ENCODE measurements at regions not wholly inside any gene's neighbourhood (a gene's known extent, or its start where the extent isn't known, plus 50 kb on each side); places are given as distances from the start of the nearest gene placed in this dataset.

DNA sequence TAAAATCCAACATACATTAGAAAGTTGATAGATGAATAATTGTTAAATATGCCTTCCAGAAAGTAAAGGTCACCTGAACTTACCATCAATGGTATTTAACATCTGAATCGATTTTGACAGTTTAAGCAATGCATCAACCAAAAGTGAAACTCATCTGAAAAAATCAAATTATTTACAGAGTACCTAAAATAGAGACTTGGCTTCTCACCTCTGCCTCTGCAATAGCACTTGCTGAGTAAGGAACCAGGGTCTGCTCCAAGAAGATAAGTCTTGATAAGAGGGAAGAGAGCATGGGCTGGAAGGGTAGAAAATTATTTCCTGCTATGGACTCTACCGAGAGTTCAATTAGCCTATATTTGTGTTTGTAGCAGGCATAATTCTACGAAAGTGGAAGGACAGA is 868.3 kb downstream of the STIM2 start:
- no peak for ATAC-seq
- no peak for TF ChIP-seq CTCF (IDR thresholded peaks at IDR 0.05)
- no peak for TF ChIP-seq POLR2A (IDR thresholded peaks at IDR 0.05)
- Histone ChIP-seq H3K4me3 (no peak overlapping the region), H3K27ac (no peak overlapping the region), H3K4me1 (no peaks in the 10 kb centered on the region), H3K9me3 (no peaks in the 10 kb centered on the region), H3K36me3 (replicated peaks in 1 of 2; ENCODE audit: insufficient read depth in 1 of 2, low read depth in 2 of 2) (no peaks in the 10 kb centered on the region), H3K27me3 (no peaks in the 10 kb centered on the region)
- intact Hi-C loops (cut with DNase I), result no loop called here
- no peak for DNase-seq
- WGBS, 2 donors, result 48 to 59% methylated on average over 3 of the region's 3 CpGs

DNA sequence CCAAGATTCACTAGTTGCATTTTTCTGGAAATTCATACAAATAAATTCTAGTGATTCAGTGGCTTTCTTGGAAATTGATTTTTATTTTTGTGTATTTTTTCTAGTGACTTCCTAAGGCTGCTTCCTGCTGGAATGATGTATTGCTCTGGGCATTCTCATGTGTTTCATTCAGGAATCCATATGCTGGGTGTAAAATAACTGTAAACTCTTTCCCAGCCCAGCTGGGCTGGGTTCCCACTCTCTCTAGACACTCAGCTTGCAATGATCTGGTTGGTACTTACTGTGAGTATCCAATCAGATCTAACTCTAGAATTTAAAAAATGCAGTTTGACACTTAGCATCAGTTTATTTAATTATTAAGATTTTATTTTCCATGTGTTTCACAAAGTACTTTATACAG is 882.2 kb downstream of the STIM2 start:
- no peaks in the 10 kb centered on the region for H3K4me1 ChIP-seq
- H3K9me3 ChIP-seq, result no peaks in the 10 kb centered on the region
- no peaks in the 10 kb centered on the region for H3K36me3 ChIP-seq (replicated peaks in 1 of 2; ENCODE audit: insufficient read depth in 1 of 2, low read depth in 2 of 2)
- ATAC-seq (no peak), DNase-seq (no peak)
- no peaks in the 10 kb centered on the region for H3K27me3 ChIP-seq
- H3K4me3 ChIP-seq, result no peak overlapping the region
- TF ChIP-seq POLR2A (IDR thresholded peaks at IDR 0.05) (no peak), CTCF (IDR thresholded peaks at IDR 0.05) (no peak)
- intact Hi-C loops (cut with DNase I), result no loop called here
- no peak overlapping the region for H3K27ac ChIP-seq

DNA sequence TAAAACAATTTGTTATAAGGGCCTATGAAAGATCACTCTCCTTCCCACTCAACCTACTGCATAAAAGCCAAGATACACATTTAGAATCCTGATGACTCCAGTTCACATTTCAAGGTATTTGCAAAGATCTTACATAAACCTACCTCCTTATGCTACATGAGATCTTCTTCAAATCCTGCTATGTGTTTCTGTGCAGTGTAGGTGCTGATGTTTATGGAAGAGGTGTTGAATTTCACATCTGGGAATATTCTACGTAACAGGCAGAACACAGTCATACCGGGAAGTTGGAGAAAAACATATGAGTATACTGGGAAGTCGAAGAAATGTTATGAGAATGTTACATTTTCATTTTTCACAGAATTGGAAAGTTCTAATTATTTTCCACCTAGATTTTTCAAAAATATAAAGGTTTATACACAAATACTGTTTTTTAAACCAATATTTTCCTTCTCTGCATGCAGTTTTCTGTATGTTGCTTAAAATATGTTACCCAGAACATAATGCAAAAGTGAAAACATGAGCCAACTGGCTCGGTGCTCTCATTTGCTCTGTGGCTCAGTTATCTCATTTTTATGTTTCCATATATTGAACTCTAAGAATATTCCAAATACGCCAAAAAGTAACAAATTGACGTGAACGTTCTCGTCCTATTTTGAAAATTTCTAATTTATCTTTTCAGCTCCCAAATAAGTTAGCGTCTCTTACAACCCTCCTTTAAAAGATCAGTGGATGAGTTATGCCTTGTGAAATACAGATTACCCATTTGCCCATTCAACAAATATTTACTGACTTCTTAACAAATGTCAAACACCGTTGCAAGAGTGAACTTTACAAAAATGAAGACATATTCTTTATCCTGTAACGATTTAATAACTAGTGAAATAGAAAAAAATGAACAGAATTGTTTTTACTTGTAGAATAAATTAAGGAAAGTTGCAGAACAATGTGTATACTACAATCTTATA is 899.3 kb downstream of the STIM2 start:
- ATAC-seq (no peak), DNase-seq (no peak)
- no peak overlapping the region for H3K4me3 ChIP-seq
- no peaks in the 10 kb centered on the region for H3K9me3 ChIP-seq
- no peaks in the 10 kb centered on the region for H3K36me3 ChIP-seq (replicated peaks in 1 of 2; ENCODE audit: insufficient read depth in 1 of 2, low read depth in 2 of 2)
- H3K27me3 ChIP-seq, result no peaks in the 10 kb centered on the region
- H3K27ac ChIP-seq, result no peak overlapping the region
- TF ChIP-seq POLR2A (IDR thresholded peaks at IDR 0.05), result no peak
- TF ChIP-seq CTCF (IDR thresholded peaks at IDR 0.05), result no peak
- WGBS, 2 donors, result 51 to 55% methylated on average over 11 of the region's 11 CpGs
- intact Hi-C loops (cut with DNase I), result no loop called here
- H3K4me1 ChIP-seq, result no peaks in the 10 kb centered on the region

GRCh38 chr4:27763830-27764525 is 903.3 kb downstream of the STIM2 start:
- Histone ChIP-seq H3K36me3 (replicated peaks in 1 of 2; ENCODE audit: insufficient read depth in 1 of 2, low read depth in 2 of 2) (no peaks in the 10 kb centered on the region), H3K4me1 (no peaks in the 10 kb centered on the region), H3K4me3 (no peak overlapping the region), H3K27ac (no peak overlapping the region), H3K9me3 (no peaks in the 10 kb centered on the region), H3K27me3 (no peaks in the 10 kb centered on the region)
- WGBS, 2 donors, result 46 to 58% methylated on average over 5 of the region's 5 CpGs
- DNase-seq, result no peak
- no peak for TF ChIP-seq CTCF (IDR thresholded peaks at IDR 0.05)
- TF ChIP-seq POLR2A (IDR thresholded peaks at IDR 0.05), result no peak
- intact Hi-C loops (cut with DNase I), result no loop called here
- ATAC-seq, result no peak

All from body of pancreas (tissue), 4 donors.